Vagina (tissue), 2 donors: ENCODE measurements at regions not wholly inside any gene's neighbourhood (a gene's known extent, or its start where the extent isn't known, plus 50 kb on each side); places are given as distances from the start of the nearest gene placed in this dataset.
A peak's percentile ranks its signal among the peaks of the same experiment; 100 is the strongest.

Experiments used
- DNase-seq, 2 donors: peaks; one replicate each; pipeline ENCODE4 v3.0.0-alpha.2; 2017; ENCODE audit errors: extremely low spot score in 2 of 2
- H3K27ac ChIP-seq: fragments of 200-600 bp; sonication (generic); one replicate; pipeline ENCODE4 v1.5.1; 2019
- H3K27me3 ChIP-seq: fragments of 200-600 bp; sonication (generic); one replicate; pipeline ENCODE4 v1.5.1; 2019
- H3K36me3 ChIP-seq, 2 donors: fragments of 200-600 bp; sonication (generic); one replicate each; pipeline ENCODE4 v1.5.1; 2017 to 2019
- H3K4me1 ChIP-seq: fragments of 200-600 bp; sonication (generic); one replicate; pipeline ENCODE4 v1.5.1; 2019
- H3K4me3 ChIP-seq, 2 donors: fragments of 200-600 bp; sonication (generic); 1 replicate in 1 of 2; 2 replicates in 1 of 2; pipeline ENCODE4 v1.5.1; 2016 to 2019
- H3K9me3 ChIP-seq: fragments of 200-600 bp; sonication (generic); one replicate; pipeline ENCODE4 v1.5.1; 2019
- POLR2A ChIP-seq, 2 donors: fragments of 450-650 bp; IDR thresholded peaks; one replicate each; pipeline ENCODE4 v1.6.1; 2017; ENCODE audit warnings: antibody characterized with exemption in 2 of 2, mild to moderate bottlenecking in 2 of 2, moderate library complexity in 2 of 2
- POLR2AphosphoS5 ChIP-seq, 2 donors: sonication (generic); formaldehyde crosslinking; IDR thresholded peaks; one replicate each; pipeline ENCODE4 v1.9.0; 2017; ENCODE audit warnings: antibody characterized with exemption in 2 of 2, mild to moderate bottlenecking in 2 of 2, low read depth in 1 of 2; ENCODE audit not compliant: insufficient read depth in 1 of 2
- intact Hi-C: fragments of 100-400 bp; cut with DNase I; formaldehyde crosslinking; loops from one replicate; pipeline ENCODE4 v1.15.1; 2023
- TF ChIP-seq, protein P1 (sequence below), 3 experiments: fragments of 450-650 bp in 2 of 3; fragments of 200-600 bp in 1 of 3; sonication (generic) in 1 of 3; IDR thresholded peaks; one replicate each; pipeline ENCODE4 v1.5.1; 2017 to 2019; ENCODE audit warnings: antibody characterized with exemption in 3 of 3, mild to moderate bottlenecking in 2 of 3, moderate library complexity in 2 of 3

DNA sequence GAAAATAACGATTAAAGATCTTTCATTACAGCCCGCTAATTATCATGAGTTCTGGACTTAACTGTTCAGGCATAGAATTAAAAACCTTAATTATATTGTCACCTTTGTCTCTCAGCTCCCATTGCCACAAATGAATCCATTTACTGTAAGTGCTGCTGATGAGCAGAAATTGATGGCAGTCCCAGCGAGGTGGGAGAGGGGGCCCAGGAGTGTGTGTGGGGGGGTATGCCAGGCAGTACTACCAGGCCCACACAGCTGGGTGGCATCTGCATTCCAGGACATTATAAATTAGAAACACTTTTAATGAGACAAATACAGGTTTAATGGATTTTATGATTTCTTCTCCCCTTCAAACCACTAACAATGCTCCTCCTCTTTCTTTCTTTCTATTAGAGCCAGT is 196.0 kb downstream of the MELK start:
- no peak for DNase-seq
- Histone ChIP-seq H3K27me3 (no peaks in the 10 kb centered on the region), H3K36me3 (no peaks in the 10 kb centered on the region)

DNA sequence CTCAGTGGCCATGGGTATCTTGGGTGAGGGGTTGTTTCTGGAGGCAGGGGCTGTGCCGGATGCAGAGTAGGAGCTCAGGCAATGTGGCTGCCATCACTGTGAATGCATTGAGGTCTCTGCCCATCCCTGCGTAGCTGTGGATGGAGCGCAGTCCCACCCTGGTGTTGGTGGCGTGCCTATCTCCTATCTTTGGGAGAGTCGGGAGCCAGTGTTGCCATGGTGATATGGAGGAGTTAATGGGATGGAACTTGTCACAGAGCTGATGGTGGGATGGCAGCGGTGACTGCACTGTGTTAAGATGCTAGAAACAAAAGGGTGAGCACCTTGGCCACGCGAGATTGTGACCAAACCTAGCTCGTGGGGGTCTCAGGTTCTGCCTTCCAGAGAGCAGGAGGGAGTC is 197.3 kb downstream of the MELK start:
- no peaks in the 10 kb centered on the region for H3K4me1 ChIP-seq
- no peak overlapping the region for H3K4me3 ChIP-seq
- TF ChIP-seq, protein P1, sequence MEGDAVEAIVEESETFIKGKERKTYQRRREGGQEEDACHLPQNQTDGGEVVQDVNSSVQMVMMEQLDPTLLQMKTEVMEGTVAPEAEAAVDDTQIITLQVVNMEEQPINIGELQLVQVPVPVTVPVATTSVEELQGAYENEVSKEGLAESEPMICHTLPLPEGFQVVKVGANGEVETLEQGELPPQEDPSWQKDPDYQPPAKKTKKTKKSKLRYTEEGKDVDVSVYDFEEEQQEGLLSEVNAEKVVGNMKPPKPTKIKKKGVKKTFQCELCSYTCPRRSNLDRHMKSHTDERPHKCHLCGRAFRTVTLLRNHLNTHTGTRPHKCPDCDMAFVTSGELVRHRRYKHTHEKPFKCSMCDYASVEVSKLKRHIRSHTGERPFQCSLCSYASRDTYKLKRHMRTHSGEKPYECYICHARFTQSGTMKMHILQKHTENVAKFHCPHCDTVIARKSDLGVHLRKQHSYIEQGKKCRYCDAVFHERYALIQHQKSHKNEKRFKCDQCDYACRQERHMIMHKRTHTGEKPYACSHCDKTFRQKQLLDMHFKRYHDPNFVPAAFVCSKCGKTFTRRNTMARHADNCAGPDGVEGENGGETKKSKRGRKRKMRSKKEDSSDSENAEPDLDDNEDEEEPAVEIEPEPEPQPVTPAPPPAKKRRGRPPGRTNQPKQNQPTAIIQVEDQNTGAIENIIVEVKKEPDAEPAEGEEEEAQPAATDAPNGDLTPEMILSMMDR (IDR thresholded peaks at IDR 0.05) = no peak
- no peak for TF ChIP-seq POLR2A (IDR thresholded peaks at IDR 0.05)
- TF ChIP-seq POLR2AphosphoS5 (IDR thresholded peaks at IDR 0.05; ENCODE audit: insufficient read depth in 1 of 2, low read depth in 1 of 2) = no peak
- H3K27ac ChIP-seq = no peak overlapping the region
- no peaks in the 10 kb centered on the region for H3K27me3 ChIP-seq
- H3K36me3 ChIP-seq = no peaks in the 10 kb centered on the region
- no peaks in the 10 kb centered on the region for H3K9me3 ChIP-seq
- intact Hi-C loops = no loop called here
- DNase-seq = no peak

More for the DNA sequence above, 196.0 kb downstream of the MELK start:
- H3K9me3 ChIP-seq = no peaks in the 10 kb centered on the region
- no peaks in the 10 kb centered on the region for H3K4me1 ChIP-seq
- intact Hi-C loops = no loop called here
- no peak overlapping the region for H3K4me3 ChIP-seq
- TF ChIP-seq, protein P1 (IDR thresholded peaks at IDR 0.05) = no peak
- TF ChIP-seq POLR2A (IDR thresholded peaks at IDR 0.05) (no peak), POLR2AphosphoS5 (IDR thresholded peaks at IDR 0.05; ENCODE audit: insufficient read depth in 1 of 2, low read depth in 1 of 2) (no peak)
- no peak overlapping the region for H3K27ac ChIP-seq

DNA sequence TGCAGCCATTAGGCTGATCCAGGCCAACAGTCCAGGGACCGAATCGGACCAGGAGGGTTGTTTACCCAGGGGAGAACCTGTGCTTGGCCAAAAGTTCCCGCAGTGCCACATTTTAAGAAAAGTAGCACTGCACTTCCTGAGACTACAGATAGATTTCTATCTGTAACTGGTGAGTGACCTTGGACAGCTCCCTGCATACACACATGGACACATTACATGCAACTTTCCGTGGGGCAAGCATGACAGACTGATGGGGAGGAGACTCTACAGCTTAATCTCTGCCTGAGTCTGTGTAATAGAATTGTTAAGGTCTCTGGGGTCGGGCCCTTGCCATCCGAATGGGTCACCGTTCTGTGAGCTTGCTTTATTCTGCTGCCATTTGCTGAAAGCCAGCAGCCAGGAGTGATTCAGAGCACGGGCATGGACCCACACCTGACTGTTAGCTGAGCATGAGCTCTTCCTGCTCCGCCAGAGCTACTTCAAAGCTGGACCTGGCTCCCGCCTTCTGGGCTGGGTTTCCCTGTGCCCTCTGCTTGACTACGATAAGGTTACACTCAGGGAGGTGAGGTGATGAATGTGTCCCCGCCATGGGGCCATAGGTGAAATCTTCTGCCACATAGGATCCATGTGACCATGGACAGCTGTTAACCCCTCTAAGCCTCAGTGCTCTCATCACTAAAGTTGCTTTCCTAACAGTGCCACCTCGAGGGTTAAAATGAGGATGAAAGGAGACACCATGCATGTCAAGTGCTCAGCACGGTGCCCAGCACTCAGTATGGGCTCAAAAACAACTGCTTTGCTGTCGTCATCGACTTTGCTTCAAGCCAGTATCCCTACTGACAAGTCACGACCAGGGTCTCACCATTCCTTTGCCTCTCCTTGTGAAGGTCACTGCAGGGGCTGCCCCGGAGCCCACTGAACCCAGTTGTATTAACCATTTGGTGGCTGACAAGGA is 200.0 kb downstream of the MELK start:
- no peaks in the 10 kb centered on the region for H3K4me1 ChIP-seq
- TF ChIP-seq POLR2AphosphoS5 (IDR thresholded peaks at IDR 0.05; ENCODE audit: insufficient read depth in 1 of 2, low read depth in 1 of 2) = no peak
- TF ChIP-seq, protein P1 (IDR thresholded peaks at IDR 0.05) = no peak
- TF ChIP-seq POLR2A (IDR thresholded peaks at IDR 0.05) = no peak
- no peak overlapping the region for H3K4me3 ChIP-seq
- DNase-seq = no peak
- intact Hi-C loops = no loop called here
- H3K27ac ChIP-seq = no peak overlapping the region
- H3K9me3 ChIP-seq = no peaks in the 10 kb centered on the region
- H3K27me3 ChIP-seq = no peaks in the 10 kb centered on the region
- no peaks in the 10 kb centered on the region for H3K36me3 ChIP-seq

DNA sequence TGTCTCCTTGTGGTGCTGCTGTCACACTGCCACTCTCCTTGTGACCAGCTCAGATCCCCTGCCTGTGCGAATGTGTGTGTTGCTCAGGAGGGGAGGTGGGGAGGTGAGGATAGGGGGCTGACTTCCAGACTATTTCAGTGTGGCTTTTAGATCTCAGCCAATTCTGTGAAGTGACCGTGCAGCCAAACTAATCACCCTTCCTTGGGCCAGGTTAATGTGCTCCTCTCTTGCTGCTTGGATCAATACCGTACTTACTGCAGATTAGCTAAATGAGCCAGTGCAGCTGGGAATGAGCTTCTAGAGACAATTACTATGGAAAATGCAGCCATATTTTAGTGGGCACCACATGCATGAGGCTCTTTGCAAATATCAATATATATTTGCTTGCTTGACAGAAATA is 206.0 kb downstream of the MELK start:
- no peak for TF ChIP-seq POLR2AphosphoS5 (IDR thresholded peaks at IDR 0.05; ENCODE audit: insufficient read depth in 1 of 2, low read depth in 1 of 2)
- TF ChIP-seq, protein P1 (IDR thresholded peaks at IDR 0.05) = no peak
- TF ChIP-seq POLR2A (IDR thresholded peaks at IDR 0.05) = no peak
- no peaks in the 10 kb centered on the region for H3K27me3 ChIP-seq
- intact Hi-C loops = no loop called here
- H3K36me3 ChIP-seq = no peaks in the 10 kb centered on the region
- H3K4me1 ChIP-seq = no peaks in the 10 kb centered on the region
- no peaks in the 10 kb centered on the region for H3K9me3 ChIP-seq
- no peak for DNase-seq
- no peak overlapping the region for H3K27ac ChIP-seq
- H3K4me3 ChIP-seq = no peak overlapping the region

DNA sequence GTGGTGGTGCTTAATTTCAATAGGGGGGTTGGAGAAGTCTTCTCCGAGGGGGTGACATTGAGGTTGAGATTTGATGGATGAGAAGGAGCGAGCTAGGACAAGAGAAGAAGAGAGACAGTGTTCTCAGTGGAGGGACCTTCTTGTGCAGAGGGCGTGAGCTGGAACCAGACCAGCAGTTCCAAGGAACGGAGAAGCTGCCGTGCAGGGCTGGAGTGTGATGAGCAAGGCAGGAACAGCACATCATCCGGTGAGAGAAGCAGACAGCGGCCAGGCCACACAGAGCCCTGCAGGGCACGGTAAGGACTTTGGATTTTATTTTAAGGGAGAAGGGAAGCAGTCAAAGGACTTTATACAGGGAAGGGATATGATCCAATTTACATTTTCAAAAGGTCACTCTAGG is 206.9 kb downstream of the MELK start:
- TF ChIP-seq, protein P1 (IDR thresholded peaks at IDR 0.05) = no peak
- no peak for TF ChIP-seq POLR2A (IDR thresholded peaks at IDR 0.05)
- no peak for TF ChIP-seq POLR2AphosphoS5 (IDR thresholded peaks at IDR 0.05; ENCODE audit: insufficient read depth in 1 of 2, low read depth in 1 of 2)
- no peak overlapping the region for H3K27ac ChIP-seq
- H3K36me3 ChIP-seq = no peaks in the 10 kb centered on the region

More for the DNA sequence above, 206.9 kb downstream of the MELK start:
- no peak for DNase-seq
- intact Hi-C loops = no loop called here
- H3K4me1 ChIP-seq = no peaks in the 10 kb centered on the region
- no peaks in the 10 kb centered on the region for H3K27me3 ChIP-seq
- peak overlapping the region in 1 of 2 donors; percentile 22 for H3K4me3 ChIP-seq
- H3K9me3 ChIP-seq = no peaks in the 10 kb centered on the region
